Stomach smooth muscle (tissue), 2 donors: ENCODE measurements at regions not wholly inside any gene's neighbourhood (a gene's known extent, or its start where the extent isn't known, plus 50 kb on each side); places are given as distances from the start of the nearest gene placed in this dataset.

Source experiments
- H3K27ac ChIP-seq: one replicate; pipeline ENCODE4 v1.7.0; 2013; ENCODE audit warnings: mild to moderate bottlenecking, low read length, inconsistent platforms
- H3K27me3 ChIP-seq, 2 donors: one replicate each; pipeline ENCODE4 v1.7.0; 2013; ENCODE audit warnings: low read length in 2 of 2; ENCODE audit not compliant: insufficient read depth in 2 of 2, control insufficient read depth in 1 of 2
- H3K36me3 ChIP-seq, 2 donors: one replicate each; pipeline ENCODE4 v1.7.0; 2013; ENCODE audit warnings: low read length in 2 of 2; ENCODE audit not compliant: control insufficient read depth in 2 of 2, insufficient read depth in 2 of 2
- H3K4me1 ChIP-seq: one replicate; pipeline ENCODE4 v1.7.0; 2013; ENCODE audit warnings: low read length; ENCODE audit not compliant: control insufficient read depth, insufficient read depth
- H3K4me3 ChIP-seq, 2 donors: one replicate each; pipeline ENCODE4 v1.7.0; 2013; ENCODE audit warnings: low read length in 2 of 2
- H3K9ac ChIP-seq, 2 donors: one replicate each; pipeline ENCODE4 v1.7.0; 2013; ENCODE audit warnings: low read length in 2 of 2, mild to moderate bottlenecking in 1 of 2
- H3K9me3 ChIP-seq, 2 donors: one replicate each; pipeline ENCODE4 v1.7.0; 2013; ENCODE audit warnings: low read length in 2 of 2; ENCODE audit not compliant: control insufficient read depth in 2 of 2
- donor health status: healthy.
- donor health status: Pancreatic carcinoma.

DNA sequence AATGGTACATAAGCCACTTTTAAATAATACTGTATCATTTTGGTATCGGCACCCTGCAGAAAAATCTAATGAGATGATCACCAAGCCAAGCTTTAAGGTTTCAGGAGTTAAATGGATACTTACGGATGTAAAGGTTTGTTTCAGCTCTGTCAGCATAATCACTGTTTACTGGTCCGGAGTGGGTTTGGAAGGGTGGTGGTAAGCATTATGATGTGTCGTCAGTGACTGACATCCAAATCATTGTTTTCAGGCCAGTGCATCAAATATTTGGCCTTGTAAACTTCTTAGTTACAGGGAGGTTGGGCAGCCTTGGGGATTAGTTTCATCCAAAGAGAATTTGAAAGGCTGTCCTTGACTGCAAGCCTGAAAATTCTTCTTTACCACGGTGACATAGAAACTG, 50.0 kb upstream of the ATL2 start:
- H3K4me1 ChIP-seq, result peaks cover 24% of the 10 kb centered on the region
- no peaks in the 10 kb centered on the region for H3K9me3 ChIP-seq
- H3K27ac ChIP-seq, result no peak overlapping the region
- no peaks in the 10 kb centered on the region for H3K27me3 ChIP-seq
- H3K4me3 ChIP-seq, result no peak overlapping the region
- no peak overlapping the region for H3K9ac ChIP-seq
- no peaks in the 10 kb centered on the region for H3K36me3 ChIP-seq
